ENCODE measurements at regions not wholly inside any gene's neighbourhood (a gene's known extent, or its start where the extent isn't known, plus 50 kb on each side); places are given as distances from the start of the nearest gene placed in this dataset.

- no peak for DNase-seq (ENCODE audit: low spot score)
- H3K27ac ChIP-seq = no peak overlapping the region
- no peak overlapping the region for H3K4me3 ChIP-seq
- TF ChIP-seq CTCF (IDR thresholded peaks at IDR 0.05) = no peak
Measured at GRCh38 chr14:100386846-100387245, 63.7 kb downstream of the SLC25A47 start.

DNA sequence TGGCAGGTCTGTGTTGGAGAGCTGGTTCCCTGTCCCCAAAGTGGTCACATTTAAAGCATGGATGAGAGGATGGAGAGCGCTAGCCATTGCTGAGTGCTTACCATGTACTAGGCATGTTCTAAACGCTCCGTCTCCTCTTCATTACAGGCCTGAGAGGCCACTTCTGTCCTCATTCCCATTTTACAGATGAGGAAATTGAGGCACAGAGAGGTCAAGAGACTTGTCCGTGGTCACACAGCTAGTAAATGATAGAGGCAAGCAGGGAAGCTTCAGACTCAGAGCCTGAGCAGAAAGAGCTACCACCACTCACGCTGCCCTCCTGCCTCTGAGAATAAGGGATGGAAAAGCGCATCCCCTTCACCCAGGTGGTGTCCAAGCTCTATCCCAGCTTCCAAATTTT lies 64.3 kb downstream of the SLC25A47 start:
- Histone ChIP-seq H3K27ac (no peak overlapping the region), H3K4me3 (no peak overlapping the region)
- no peak for DNase-seq (ENCODE audit: low spot score)
- no peak for TF ChIP-seq CTCF (IDR thresholded peaks at IDR 0.05)

- no peak overlapping the region for H3K4me3 ChIP-seq
- H3K27ac ChIP-seq = no peak overlapping the region
- TF ChIP-seq CTCF (IDR thresholded peaks at IDR 0.05) = no peak
- no peak for DNase-seq (ENCODE audit: low spot score)
Measured at GRCh38 chr14:100388103-100389054, 65.2 kb downstream of the SLC25A47 start.

GRCh38 chr14:100389497-100390104 lies 66.5 kb downstream of the SLC25A47 start:
- Histone ChIP-seq H3K27ac (no peak overlapping the region), H3K4me3 (no peak overlapping the region)
- DNase-seq (ENCODE audit: low spot score) = no peak

DNA sequence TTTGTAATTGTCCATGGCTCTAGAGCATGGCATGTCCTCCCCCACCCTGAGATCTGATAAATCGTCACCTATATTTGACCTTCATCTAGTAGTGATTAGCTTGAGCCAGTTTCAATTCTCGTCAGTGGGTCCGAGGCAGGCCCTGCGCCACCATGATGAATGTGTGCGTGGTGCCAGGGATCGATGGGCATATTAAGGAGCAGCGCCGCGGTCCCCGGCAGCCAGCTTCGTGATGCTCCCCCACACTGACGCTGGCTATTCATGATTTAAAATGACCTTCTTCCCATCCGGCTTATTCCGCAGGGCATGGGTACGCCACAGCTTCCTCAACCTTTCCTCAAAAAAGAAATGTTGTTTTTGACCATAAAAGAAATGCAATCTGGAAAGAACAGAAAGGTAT lies 68.0 kb downstream of the SLC25A47 start:
- no peak for DNase-seq (ENCODE audit: low spot score)
- Histone ChIP-seq H3K4me3 (no peak overlapping the region), H3K27ac (no peak overlapping the region)
- TF ChIP-seq CTCF (IDR thresholded peaks at IDR 0.05) = no peak

More at GRCh38 chr14:100389497-100390104, 66.5 kb downstream of the SLC25A47 start:
- TF ChIP-seq CTCF (IDR thresholded peaks at IDR 0.05) = no peak

GRCh38 chr14:100391724-100392123 lies 68.6 kb downstream of the SLC25A47 start:
- no peak for DNase-seq (ENCODE audit: low spot score)
- TF ChIP-seq CTCF (IDR thresholded peaks at IDR 0.05) = no peak
- Histone ChIP-seq H3K27ac (no peak overlapping the region), H3K4me3 (no peak overlapping the region)
